ENCODE measurements at regions not wholly inside any gene's neighbourhood (a gene's known extent, or its start where the extent isn't known, plus 50 kb on each side); places are given as distances from the start of the nearest gene placed in this dataset.

GRCh38 chr3:107965136-107965655 lies 125.6 kb downstream of the CD47 start:
- TF ChIP-seq CTCF (IDR thresholded peaks at IDR 0.05), result no peak
- TF ChIP-seq POLR2A (IDR thresholded peaks at IDR 0.05), result no peak

All from lower leg skin (tissue), 3 donors.